Breast epithelium (tissue), 3 donors: ENCODE measurements at regions not wholly inside any gene's neighbourhood (a gene's known extent, or its start where the extent isn't known, plus 50 kb on each side); places are given as distances from the start of the nearest gene placed in this dataset.

Experiments used
- POLR2A ChIP-seq: fragments of 450-650 bp; IDR thresholded peaks from one replicate; pipeline ENCODE4 v1.6.1; 2016; ENCODE audit warnings: antibody characterized with exemption, mild to moderate bottlenecking, moderate library complexity
- TF ChIP-seq, protein P1 (sequence below), 3 donors: fragments of 450-650 bp; IDR thresholded peaks; one replicate each; pipeline ENCODE4 v1.5.1; 2016 to 2017; ENCODE audit warnings: antibody characterized with exemption in 3 of 3, mild to moderate bottlenecking in 3 of 3, moderate library complexity in 3 of 3

GRCh38 chr12:74891083-74891668, 318.5 kb downstream of the KCNC2 start:
- TF ChIP-seq, protein P1, sequence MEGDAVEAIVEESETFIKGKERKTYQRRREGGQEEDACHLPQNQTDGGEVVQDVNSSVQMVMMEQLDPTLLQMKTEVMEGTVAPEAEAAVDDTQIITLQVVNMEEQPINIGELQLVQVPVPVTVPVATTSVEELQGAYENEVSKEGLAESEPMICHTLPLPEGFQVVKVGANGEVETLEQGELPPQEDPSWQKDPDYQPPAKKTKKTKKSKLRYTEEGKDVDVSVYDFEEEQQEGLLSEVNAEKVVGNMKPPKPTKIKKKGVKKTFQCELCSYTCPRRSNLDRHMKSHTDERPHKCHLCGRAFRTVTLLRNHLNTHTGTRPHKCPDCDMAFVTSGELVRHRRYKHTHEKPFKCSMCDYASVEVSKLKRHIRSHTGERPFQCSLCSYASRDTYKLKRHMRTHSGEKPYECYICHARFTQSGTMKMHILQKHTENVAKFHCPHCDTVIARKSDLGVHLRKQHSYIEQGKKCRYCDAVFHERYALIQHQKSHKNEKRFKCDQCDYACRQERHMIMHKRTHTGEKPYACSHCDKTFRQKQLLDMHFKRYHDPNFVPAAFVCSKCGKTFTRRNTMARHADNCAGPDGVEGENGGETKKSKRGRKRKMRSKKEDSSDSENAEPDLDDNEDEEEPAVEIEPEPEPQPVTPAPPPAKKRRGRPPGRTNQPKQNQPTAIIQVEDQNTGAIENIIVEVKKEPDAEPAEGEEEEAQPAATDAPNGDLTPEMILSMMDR (IDR thresholded peaks at IDR 0.05), result no peak
- no peak for TF ChIP-seq POLR2A
